ENCODE measurements at regions not wholly inside any gene's neighbourhood (a gene's known extent, or its start where the extent isn't known, plus 50 kb on each side); places are given as distances from the start of the nearest gene placed in this dataset.

DNA sequence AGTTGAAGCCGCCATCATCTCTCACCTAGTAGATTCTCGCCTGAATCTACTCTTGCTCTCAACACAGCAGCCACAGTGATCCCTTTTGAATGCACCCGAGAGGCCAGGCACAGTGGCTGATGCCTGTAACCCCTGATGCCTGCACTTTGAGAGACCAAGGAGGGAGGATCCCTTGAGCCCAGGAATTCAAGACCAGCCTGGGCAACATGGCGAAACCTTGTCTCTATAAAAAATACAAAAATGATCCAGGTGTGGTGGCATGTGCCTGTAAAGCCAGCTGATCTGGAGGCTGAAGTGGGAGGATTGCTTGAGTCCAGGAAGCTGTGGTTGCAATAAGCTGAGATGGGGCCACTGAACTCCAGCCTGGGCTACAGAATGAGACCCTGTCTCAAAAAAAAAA lies 60.3 kb upstream of the EML4 start:
- H3K9me3 Mint-ChIP-seq = no peaks in the 10 kb centered on the region
- H3K4me1 Mint-ChIP-seq = peaks cover under 1% of the 10 kb centered on the region
- no peak for DNase-seq

DNA sequence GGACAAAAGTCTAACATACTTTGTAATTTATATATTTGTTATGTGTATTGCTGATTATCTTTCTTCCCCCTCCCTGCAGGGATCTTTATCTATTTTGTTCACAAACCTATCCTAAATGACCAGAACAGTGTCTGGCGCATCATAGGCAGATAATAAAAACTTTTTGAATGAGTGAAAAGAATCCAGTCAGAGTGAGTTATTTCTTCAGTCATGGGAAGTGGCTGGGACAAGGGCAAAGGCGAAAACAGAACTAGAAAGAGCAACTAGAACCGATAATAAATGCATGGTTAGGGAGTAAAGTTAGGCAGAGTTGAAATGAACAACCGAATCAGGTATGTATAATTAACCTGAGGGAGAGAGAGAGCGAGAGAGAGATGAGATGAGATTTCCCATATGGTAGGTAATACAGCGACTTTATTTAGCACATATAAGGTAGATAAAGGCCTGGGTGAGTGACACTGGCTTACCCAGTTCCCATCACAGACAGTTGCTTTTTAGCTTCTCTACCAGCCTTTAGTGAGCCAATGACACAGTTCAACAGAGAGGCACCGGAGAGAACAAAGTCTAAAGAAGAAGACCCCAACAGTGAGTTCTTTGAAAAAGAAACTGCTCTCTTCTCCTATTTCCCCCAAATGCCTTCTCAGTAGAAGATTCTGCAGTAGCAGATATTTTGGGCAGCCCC lies 59.1 kb upstream of the EML4 start:
- Mint-ChIP-seq H3K9me3 (no peaks in the 10 kb centered on the region), H3K27ac (no peak overlapping the region), H3K4me3 (no peak overlapping the region), H3K4me1 (peaks cover 13% of the 10 kb centered on the region), H3K27me3 (no peaks in the 10 kb centered on the region)
- DNase-seq (no peak), ATAC-seq (no peak)

More for the DNA sequence above, 60.3 kb upstream of the EML4 start:
- ATAC-seq = no peak
- H3K4me3 Mint-ChIP-seq = no peak overlapping the region
- H3K27ac Mint-ChIP-seq = no peak overlapping the region
- no peaks in the 10 kb centered on the region for H3K27me3 Mint-ChIP-seq

DNA sequence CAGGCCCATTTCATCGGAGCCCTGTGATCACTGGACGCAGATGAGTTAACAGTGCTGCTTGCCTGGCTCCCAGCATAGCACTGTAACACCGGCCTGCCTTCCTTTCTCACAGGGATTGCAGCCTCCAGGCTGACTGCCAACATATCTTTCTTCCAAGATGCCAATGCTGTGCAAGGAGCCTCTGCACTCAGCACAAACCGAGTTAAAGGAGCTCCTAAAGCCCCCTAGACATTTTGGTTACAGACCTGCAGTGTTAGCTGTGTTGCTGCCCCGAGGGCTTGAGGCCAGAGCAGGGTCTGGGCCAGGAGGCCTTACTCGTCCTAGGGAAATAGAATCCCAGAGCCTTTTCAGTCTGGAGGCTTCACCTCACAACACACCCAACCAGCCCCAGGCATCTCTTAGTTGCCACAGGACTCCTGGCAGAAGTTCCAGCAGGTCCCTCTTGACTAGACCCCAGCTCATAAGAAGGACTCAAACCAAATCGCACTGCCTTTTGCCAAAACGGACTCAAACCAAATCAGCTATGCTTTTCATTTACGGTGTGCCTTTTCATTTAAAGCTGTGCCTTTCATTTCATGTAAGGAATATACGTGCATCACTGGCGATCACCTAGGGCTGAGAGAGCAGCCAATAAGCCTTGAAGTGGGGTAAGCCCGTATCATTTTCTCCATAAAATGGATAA lies 58.4 kb upstream of the EML4 start:
- no peaks in the 10 kb centered on the region for H3K9me3 Mint-ChIP-seq
- peaks cover 16% of the 10 kb centered on the region for H3K4me1 Mint-ChIP-seq
- no peak overlapping the region for H3K27ac Mint-ChIP-seq
- DNase-seq (no peak), ATAC-seq (no peak)
- no peak overlapping the region for H3K4me3 Mint-ChIP-seq
- no peaks in the 10 kb centered on the region for H3K27me3 Mint-ChIP-seq

DNA sequence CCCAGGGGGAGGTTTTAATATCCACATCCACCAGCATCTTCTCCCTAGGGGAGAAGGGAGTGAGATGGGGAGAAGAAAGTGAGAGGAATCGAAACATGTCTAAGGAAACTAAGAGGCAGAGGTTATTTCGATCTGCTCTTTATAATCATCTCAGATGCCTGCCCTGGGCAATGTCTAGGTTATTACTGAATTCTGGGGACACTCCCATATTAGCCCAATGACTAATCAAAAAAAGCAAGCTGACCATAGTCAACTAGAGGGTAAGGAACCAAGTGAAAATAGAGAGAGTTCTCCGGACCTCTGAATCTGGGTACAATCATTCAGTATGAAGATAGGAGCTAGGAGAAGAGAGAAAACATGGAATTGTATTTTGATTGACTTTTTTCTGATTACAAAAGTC lies 56.7 kb upstream of the EML4 start:
- Mint-ChIP-seq H3K4me3 (no peak overlapping the region), H3K4me1 (peaks cover 26% of the 10 kb centered on the region), H3K27ac (no peak overlapping the region), H3K27me3 (no peaks in the 10 kb centered on the region), H3K9me3 (no peaks in the 10 kb centered on the region)
- ATAC-seq (no peak), DNase-seq (no peak)

DNA sequence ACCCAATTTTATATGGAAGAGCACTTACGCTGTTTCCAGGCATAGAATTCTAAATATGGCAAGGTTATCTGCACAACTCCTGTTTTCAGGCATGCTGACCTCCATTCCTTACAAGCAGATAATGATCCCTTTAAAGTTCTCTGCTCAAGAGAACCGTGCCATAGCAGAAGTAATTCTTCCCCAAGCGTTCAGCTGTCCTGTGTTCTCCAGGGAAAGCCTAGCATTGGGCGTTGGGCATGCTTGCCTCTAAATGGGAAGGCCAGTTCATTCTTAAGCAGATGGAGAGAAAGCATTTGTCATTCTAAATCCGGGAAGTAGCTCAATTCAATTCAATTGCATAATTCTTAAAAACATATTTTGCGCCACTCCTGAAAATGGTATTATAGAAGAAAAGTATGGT lies 55.7 kb upstream of the EML4 start:
- Mint-ChIP-seq H3K4me3 (no peak overlapping the region), H3K9me3 (no peaks in the 10 kb centered on the region), H3K4me1 (peaks cover 36% of the 10 kb centered on the region), H3K27ac (no peak overlapping the region), H3K27me3 (no peaks in the 10 kb centered on the region)
- no peak for DNase-seq
- no peak for ATAC-seq

DNA sequence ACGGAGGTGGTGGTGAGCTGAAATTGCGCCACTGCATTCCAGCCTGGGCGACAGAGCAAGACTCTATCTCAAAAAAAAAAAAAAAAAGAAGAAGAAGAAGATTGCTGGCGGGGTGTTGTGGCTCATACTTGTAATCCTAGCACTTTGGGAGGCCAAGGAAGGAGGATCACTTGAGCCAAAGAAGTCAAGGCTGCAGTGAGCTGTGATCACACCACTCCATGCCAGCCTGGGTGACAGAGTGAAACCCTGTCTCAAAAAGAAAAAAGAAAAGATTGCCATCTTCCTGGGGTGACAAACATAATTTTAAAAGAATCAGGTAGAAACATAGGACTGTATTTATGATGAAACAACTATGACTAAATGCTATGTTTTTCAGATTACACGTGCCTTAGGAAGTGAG lies 55.1 kb upstream of the EML4 start:
- peak overlapping the region in 1 of 2 donors; percentile 6 for H3K4me3 Mint-ChIP-seq
- no peaks in the 10 kb centered on the region for H3K27me3 Mint-ChIP-seq
- H3K9me3 Mint-ChIP-seq = no peaks in the 10 kb centered on the region
- DNase-seq (no peak), ATAC-seq (no peak)
- H3K4me1 Mint-ChIP-seq = peaks cover 40% of the 10 kb centered on the region
- peak overlapping the region in 1 of 2 donors; percentile 55 for H3K27ac Mint-ChIP-seq

DNA sequence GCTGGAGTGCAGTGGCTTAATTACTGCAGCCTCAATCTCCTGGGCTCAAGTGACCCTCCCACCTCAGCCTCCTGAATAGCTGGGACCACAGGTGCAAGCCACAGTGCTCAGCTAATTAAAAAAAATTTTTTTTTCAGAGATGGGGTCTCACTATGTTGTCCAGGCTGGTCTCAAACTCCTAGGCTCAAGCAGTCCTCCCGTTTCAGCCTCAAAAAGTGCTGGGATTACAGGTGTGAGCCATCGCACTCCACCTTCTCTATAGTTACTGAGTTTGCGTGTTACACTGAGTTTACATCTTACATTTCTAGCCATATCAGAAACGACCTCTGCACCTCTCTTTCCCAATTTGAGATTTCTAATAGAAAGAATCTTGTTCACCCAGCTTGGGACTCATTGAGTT lies 53.6 kb upstream of the EML4 start:
- Mint-ChIP-seq H3K4me3 (no peak overlapping the region), H3K9me3 (no peaks in the 10 kb centered on the region), H3K4me1 (peaks cover 40% of the 10 kb centered on the region), H3K27ac (no peak overlapping the region), H3K27me3 (no peaks in the 10 kb centered on the region)
- ATAC-seq = no peak
- no peak for DNase-seq

DNA sequence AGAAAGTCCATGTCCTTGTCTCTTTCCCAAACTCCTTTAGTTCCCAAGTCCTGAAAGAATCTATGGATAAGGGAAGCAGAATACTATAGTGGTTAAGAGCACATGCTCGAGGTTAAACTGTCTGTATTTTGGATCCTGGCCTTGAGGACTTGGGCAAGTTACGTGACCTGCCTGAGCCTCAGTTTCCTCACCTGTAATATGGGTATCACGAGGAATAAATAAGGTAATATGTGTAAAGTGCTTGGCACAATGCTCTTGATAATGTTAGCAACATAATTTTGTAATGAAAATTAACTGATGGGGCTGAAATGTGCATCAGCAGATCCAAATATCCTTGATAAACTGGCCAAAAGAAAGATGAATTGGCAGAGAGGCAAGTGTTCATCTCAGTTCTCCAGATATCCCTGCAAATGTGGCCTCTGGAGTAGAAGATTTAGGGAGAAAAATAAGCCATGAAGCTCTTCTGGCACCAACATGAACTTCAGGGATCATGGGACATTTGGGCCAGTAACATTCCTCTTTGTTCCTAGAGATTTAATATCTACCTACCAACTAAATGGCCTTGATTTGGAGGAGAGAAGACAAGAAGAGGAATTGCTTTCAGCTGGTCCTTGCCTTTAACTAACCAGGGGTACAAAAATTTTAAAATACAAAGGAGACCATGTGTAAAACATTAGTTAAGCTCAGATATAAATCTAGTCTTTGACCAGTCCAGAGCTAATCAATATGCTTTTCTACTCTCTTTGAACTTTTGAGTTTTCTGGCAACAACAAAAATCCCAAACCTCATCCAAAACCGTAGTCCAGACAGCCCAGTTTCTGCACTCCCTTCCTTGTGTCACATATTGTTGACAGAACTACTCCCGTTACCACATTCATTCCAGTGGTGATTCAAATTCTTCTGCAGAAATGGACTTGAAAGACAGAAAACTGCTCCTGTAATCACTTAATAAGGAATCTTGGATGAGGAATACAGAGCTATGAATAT lies 52.7 kb upstream of the EML4 start:
- Mint-ChIP-seq H3K4me1 (peaks cover 42% of the 10 kb centered on the region), H3K27ac (no peak overlapping the region), H3K9me3 (peaks cover 1 to 3% of the 10 kb centered on the region in 2 donors), H3K4me3 (no peak overlapping the region), H3K27me3 (no peaks in the 10 kb centered on the region)
- no peak for ATAC-seq
- no peak for DNase-seq

DNA sequence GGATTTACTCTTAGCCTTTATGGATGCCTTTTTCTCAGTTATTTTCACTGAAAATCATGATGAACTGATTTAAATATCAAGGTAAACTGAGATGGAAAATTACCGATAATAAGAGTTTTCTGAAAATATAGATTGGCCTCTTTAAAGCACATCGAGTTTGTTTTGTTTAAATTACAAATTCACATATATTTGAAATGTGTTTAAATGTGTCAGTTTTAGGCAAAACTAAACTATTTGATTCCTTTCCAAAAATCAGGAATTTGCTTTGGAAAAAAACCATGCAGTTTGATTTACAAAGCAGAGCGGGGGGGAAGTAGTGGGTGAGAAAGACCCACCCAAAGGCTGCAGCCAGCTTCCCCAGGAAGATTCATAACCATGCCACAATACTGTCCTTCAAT lies 52.0 kb upstream of the EML4 start:
- DNase-seq = no peak
- no peak overlapping the region for H3K4me3 Mint-ChIP-seq
- ATAC-seq = no peak
- peaks cover 5 to 7% of the 10 kb centered on the region in 2 donors for H3K9me3 Mint-ChIP-seq
- H3K27ac Mint-ChIP-seq = no peak overlapping the region
- peaks cover 44% of the 10 kb centered on the region for H3K4me1 Mint-ChIP-seq
- H3K27me3 Mint-ChIP-seq = no peaks in the 10 kb centered on the region

DNA sequence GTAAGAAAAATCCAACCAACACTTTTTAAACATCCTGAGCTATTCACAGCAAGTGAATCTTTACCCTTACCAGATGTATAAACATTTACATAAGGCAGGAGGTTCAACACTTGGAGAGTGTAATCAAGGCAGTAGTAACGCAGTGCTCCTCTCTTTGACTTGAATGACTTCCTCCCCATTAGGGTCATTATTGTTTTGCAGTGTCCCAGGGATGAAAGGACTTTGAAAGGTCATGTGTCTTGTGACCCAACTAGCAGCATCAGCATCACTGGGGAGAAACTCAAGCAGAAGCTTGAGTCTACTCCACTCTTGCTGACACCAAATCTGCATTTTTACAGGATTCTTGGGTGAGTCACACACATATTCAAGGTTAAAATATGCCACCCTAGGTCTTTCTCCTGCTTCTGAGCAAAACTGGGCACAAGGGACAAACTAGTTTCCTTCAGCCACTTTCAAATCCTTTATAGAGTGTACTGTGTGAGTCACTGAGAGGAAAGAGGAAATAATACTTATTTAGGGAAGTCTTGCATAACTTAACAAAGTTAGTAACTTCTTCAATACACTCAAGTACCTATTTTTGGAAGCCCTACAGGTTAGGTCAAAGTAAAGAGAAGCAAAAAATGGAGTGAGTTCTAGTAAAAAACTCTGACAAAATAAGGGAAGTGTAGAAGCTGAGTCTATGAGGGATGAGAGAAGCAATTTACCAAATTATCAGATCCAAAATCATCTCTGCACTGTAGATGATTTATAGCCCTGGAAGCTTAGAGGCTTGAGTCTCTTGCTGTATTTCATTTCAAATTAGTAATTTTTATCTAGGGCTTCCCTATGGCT lies 51.0 kb upstream of the EML4 start:
- DNase-seq (no peak), ATAC-seq (peak; percentile 89)
- no peaks in the 10 kb centered on the region for H3K27me3 Mint-ChIP-seq
- H3K4me1 Mint-ChIP-seq = peaks cover 46% of the 10 kb centered on the region
- no peak overlapping the region for H3K27ac Mint-ChIP-seq
- H3K4me3 Mint-ChIP-seq = no peak overlapping the region
- peaks cover 5 to 7% of the 10 kb centered on the region in 2 donors for H3K9me3 Mint-ChIP-seq

DNA sequence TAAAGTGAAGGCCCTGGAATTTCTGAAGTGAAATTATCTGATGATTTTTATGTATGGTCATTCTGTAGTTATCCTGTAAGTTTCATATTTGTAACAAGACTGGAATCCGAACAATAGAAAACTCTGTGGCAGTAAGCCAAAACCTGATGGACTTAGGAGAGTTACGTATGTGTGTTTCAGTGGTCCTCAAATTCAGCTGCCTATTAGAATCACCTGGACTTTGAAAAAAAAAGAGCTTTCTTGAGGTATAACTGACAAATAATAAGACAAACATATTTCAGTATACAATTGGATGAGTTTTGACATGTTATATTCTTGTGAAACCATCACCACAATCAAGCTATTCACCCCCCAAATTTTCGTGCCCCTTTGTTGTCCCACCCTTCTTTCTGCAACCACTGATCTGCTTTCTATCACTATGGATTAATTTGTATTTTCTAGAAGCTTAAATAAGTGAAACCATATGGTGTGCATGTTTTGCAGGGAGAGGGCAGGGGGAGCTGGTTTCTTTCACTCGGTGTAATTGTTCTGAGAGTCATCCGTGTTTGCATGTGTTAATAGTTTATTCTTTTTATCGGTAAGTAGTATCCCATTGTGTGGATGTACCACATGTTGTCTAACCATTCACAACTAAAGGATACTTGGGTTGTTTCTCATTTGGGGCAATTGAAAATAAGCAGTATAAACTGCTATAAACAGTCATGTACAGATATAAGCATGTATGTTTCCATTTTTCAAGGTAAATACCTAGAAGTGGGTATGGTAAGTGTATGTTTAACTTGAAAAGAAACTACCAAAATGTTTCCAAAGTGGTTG lies 50.2 kb upstream of the EML4 start:
- Mint-ChIP-seq H3K27me3 (no peaks in the 10 kb centered on the region), H3K27ac (no peak overlapping the region), H3K4me1 (peaks cover 53% of the 10 kb centered on the region), H3K4me3 (no peak overlapping the region), H3K9me3 (peaks cover 5 to 7% of the 10 kb centered on the region in 2 donors)
- ATAC-seq (no peak), DNase-seq (no peak)
